Adrenal gland (tissue), 9 donors: ENCODE measurements at regions not wholly inside any gene's neighbourhood (a gene's known extent, or its start where the extent isn't known, plus 50 kb on each side); places are given as distances from the start of the nearest gene placed in this dataset.
"Not testable (repeated sequence)": the region's sequence is repeated elsewhere in the genome, so short reads cannot be mapped to it uniquely, and the experiment has no call there.

Source experiments
- DNase-seq, 7 donors: peaks; one replicate each; pipeline ENCODE4 v3.0.0-alpha.2; 2019 to 2020
- H3K27ac ChIP-seq, 5 donors: fragments of 200-600 bp; sonication (generic) in 4 of 5; 1 replicate in 3 of 5; 2 replicates in 2 of 5; pipeline versions ENCODE4 v1.5.1 to v1.8.0; 2016 to 2020; ENCODE audit warnings: mild to moderate bottlenecking in 1 of 5
- H3K27me3 ChIP-seq: fragments of 200-600 bp; 2 replicates; pipeline ENCODE4 v1.8.0; 2021
- H3K36me3 ChIP-seq, 2 donors: fragments of 200-600 bp; replicated peaks in 1 of 2; 1 replicate in 1 of 2; 2 replicates in 1 of 2; pipeline versions ENCODE4 v1.5.1 to v1.8.0; 2018 to 2022
- H3K4me1 ChIP-seq, 2 donors: fragments of 200-600 bp; replicated peaks in 1 of 2; 1 replicate in 1 of 2; 2 replicates in 1 of 2; pipeline versions ENCODE4 v1.5.1 to v1.8.0; 2018 to 2021
- H3K4me3 ChIP-seq, 4 donors: fragments of 200-600 bp; sonication (generic) in 3 of 4; one replicate each; pipeline ENCODE4 v1.5.1; 2016 to 2018
- H3K9me3 ChIP-seq, 3 donors: fragments of 200-600 bp; sonication (generic) in 1 of 3; replicated peaks in 1 of 3; 1 replicate in 2 of 3; 2 replicates in 1 of 3; pipeline versions ENCODE4 v1.5.1 to v1.8.0; 2016 to 2021
- CTCF ChIP-seq, 6 experiments: fragments of 450-650 bp in 4 of 6; fragments of 200-600 bp in 2 of 6; sonication (generic) in 1 of 6; IDR thresholded peaks; 1 replicate in 5 of 6; 2 replicates in 1 of 6; pipeline versions ENCODE4 v1.5.1 to v1.8.0; 2016 to 2021; ENCODE audit warnings: antibody characterized with exemption in 6 of 6, mild to moderate bottlenecking in 2 of 6, moderate library complexity in 1 of 6
- POLR2A ChIP-seq, 2 donors: fragments of 450-650 bp; IDR thresholded peaks; one replicate each; pipeline ENCODE4 v1.6.1; 2017; ENCODE audit warnings: antibody characterized with exemption in 2 of 2, mild to moderate bottlenecking in 2 of 2, moderate library complexity in 1 of 2
- WGBS, 4 donors: extraction: QIAGEN DNeasy Blood & Tissue Kit in 2 of 4; methylation state at CpG; one replicate each; pipeline versions ENCODE4 v1.1.5 to v1.1.7; 2013 to 2017; 5-methylcytosine and 5-hydroxymethylcytosine counted together
- intact Hi-C, 2 donors: fragments of 100-400 bp; cut with DNase I; formaldehyde crosslinking; loops; one replicate each; pipeline versions ENCODE4 v1.14.1 to v1.15.0; 2022 to 2023
- donor health status: healthy with polysubstance abuse.
- donor health status: Bipolar disorder and iron deficiency.
- donor health status: DM: yes; HTN: yes; CAD: no.
- donor health status: DM: no; HTN: no; CAD: no.
- donor health status: DM: no; HTN: no; CAD: no.

GRCh38 chr1:148403085-148403456, 80.0 kb downstream of the PPIAL4G start:
- intact Hi-C loops, H3K4me1 ChIP-seq, H3K36me3 ChIP-seq, H3K27ac ChIP-seq, DNase-seq, H3K27me3 ChIP-seq, H3K9me3 ChIP-seq: not testable (repeated sequence)
- 53 to 69% (median 61%) methylated on average over 3 to 4 of the region's 7 CpGs for WGBS, 4 donors
- peak overlapping the region in 1 of 4 donors; percentile 51 for H3K4me3 ChIP-seq

- intact Hi-C loops, H3K9me3 ChIP-seq, H3K4me1 ChIP-seq, H3K36me3 ChIP-seq, H3K27me3 ChIP-seq: not testable (repeated sequence)
- peak in 1 of 2 donors; percentile 17 for TF ChIP-seq POLR2A (IDR thresholded peaks at IDR 0.05)
- peak overlapping the region in 2 of 4 donors; percentile 28 to 51 for H3K4me3 ChIP-seq
- DNase-seq = peak; percentile 55 to 84 (median 73)
- H3K27ac ChIP-seq = peak overlapping the region in 3 of 5 donors; percentile 47 to 69 (median 64)
- WGBS, 4 donors = 2 to 6% (median 4%) methylated on average over 32 to 43 of the region's 45 CpGs
Observed at GRCh38 chr1:148402152-148403084, 80.7 kb downstream of the PPIAL4G start.

GRCh38 chr1:148397516-148397915, 85.6 kb downstream of the PPIAL4G start:
- H3K27ac ChIP-seq, H3K36me3 ChIP-seq, DNase-seq, H3K9me3 ChIP-seq, H3K27me3 ChIP-seq, H3K4me3 ChIP-seq, intact Hi-C loops, H3K4me1 ChIP-seq: not testable (repeated sequence)
- WGBS, 4 donors = 50 to 67% (median 55%) methylated on average over 1 of the region's 1 CpG

- H3K4me1 ChIP-seq, H3K36me3 ChIP-seq, H3K4me3 ChIP-seq, H3K27ac ChIP-seq, intact Hi-C loops, H3K9me3 ChIP-seq, H3K27me3 ChIP-seq, DNase-seq: not testable (repeated sequence)
- WGBS, 4 donors = 76 to 91% (median 86%) methylated on average over 2 of the region's 2 CpGs
Observed at GRCh38 chr1:148392505-148392904, 90.6 kb downstream of the PPIAL4G start.

GRCh38 chr1:148391323-148391722, 91.8 kb downstream of the PPIAL4G start:
- H3K4me3 ChIP-seq, H3K4me1 ChIP-seq, DNase-seq, H3K36me3 ChIP-seq, H3K9me3 ChIP-seq, intact Hi-C loops, H3K27ac ChIP-seq, H3K27me3 ChIP-seq: not testable (repeated sequence)
- 70 to 79% (median 75%) methylated on average over 4 of the region's 4 CpGs for WGBS, 4 donors

GRCh38 chr1:148389027-148389339, 94.1 kb downstream of the PPIAL4G start:
- Histone ChIP-seq H3K36me3 (no peaks in the 10 kb centered on the region), H3K9me3 (no peaks in the 10 kb centered on the region), H3K27ac (peak overlapping the region in 4 of 5 donors; percentile 62 to 90 (median 79)), H3K27me3 (no peaks in the 10 kb centered on the region), H3K4me1 (no peaks in the 10 kb centered on the region), H3K4me3 (peak overlapping the region in 2 of 4 donors; percentile 55 to 61)
- no peak for DNase-seq
- no peak for TF ChIP-seq POLR2A (IDR thresholded peaks at IDR 0.05)
- no peak for TF ChIP-seq CTCF (IDR thresholded peaks at IDR 0.05)
- intact Hi-C loops = no loop called here
- 15 to 22% (median 21%) methylated on average over 6 of the region's 6 CpGs for WGBS, 4 donors
